HepG2 (cell line): ENCODE measurements at regions not wholly inside any gene's neighbourhood (a gene's known extent, or its start where the extent isn't known, plus 50 kb on each side); places are given as distances from the start of the nearest gene placed in this dataset.

Experiments
- ATAC-seq: fragments of 200-7000 bp; cut with Tn5 transposase; 3 replicates; pipeline ENCODE4 v1.9.1; 2020; ENCODE audit warnings: mild to moderate bottlenecking, moderate library complexity
- BruUV-seq: library from RNA; stranded (reverse); fragments of 400-500 nt; replicated peaks from 2 replicates; lab custom pipeline; 2021; lab: Mats Ljungman, UMichigan
- CTCF ChIA-PET: fragments of 300-600 bp; formaldehyde crosslinking; extraction: SDS; loops from one replicate; lab custom pipeline; 2021; ENCODE audit warnings: low total read pairs, inconsistent platforms, low intra/inter-chr PET ratio; lab: Yijun Ruan, JAX
- POLR2A ChIA-PET: fragments of 350-600 bp; sonication (Branson Sonifier 250); formaldehyde crosslinking; loops from one replicate; lab custom pipeline; 2020; ENCODE audit warnings: antibody characterized with exemption, inconsistent platforms; lab: Yijun Ruan, JAX
- DNase-seq: peaks from one replicate; pipeline ENCODE4 v3.0.0-alpha.2; 2015; ENCODE audit warnings: low spot score
- FAIRE-seq: peaks from 3 replicates; lab custom pipeline; 2011; peaks lifted over from hg19 to GRCh38; lab: Jason Lieb, UNC
- H2AFZ ChIP-seq: one replicate; pipeline ENCODE4 v1.6.1; 2011; ENCODE audit warnings: low read length, inconsistent platforms
- H3K27ac ChIP-seq: fragments of 300-600 bp; 3 replicates; pipeline ENCODE4 v1.8.0; 2011; ENCODE audit warnings: mixed run types, mild to moderate bottlenecking, mixed read lengths, low read length, inconsistent platforms; ENCODE audit not compliant: insufficient read depth; ENCODE audit errors: extremely low read length
- H3K27me3 ChIP-seq, 2 experiments: fragments of 200-600 bp in 1 of 2; 2 replicates in 1 of 2; 3 replicates in 1 of 2; pipeline versions ENCODE4 v1.6.0 to v1.8.0; 2011; ENCODE audit warnings: low read length in 2 of 2, mild to moderate bottlenecking in 2 of 2, moderate library complexity in 2 of 2, inconsistent platforms in 1 of 2; ENCODE audit not compliant: insufficient read depth in 2 of 2, control insufficient read depth in 1 of 2
- H3K36me3 ChIP-seq, 2 experiments: fragments of 200-600 bp in 1 of 2; replicated peaks in 1 of 2; 2 replicates in 1 of 2; 3 replicates in 1 of 2; pipeline versions ENCODE4 v1.5.1 to v1.8.0; 2011; ENCODE audit warnings: low read length in 2 of 2, inconsistent platforms in 1 of 2; ENCODE audit not compliant: insufficient read depth in 2 of 2, control insufficient read depth in 1 of 2
- H3K4me1 ChIP-seq: 2 replicates; pipeline ENCODE4 v1.5.1; 2012; ENCODE audit warnings: low read length, inconsistent platforms; ENCODE audit not compliant: insufficient read depth
- H3K4me2 ChIP-seq: 2 replicates; pipeline ENCODE4 v1.6.0; 2011; ENCODE audit warnings: low read depth, low read length, inconsistent platforms
- H3K4me3 ChIP-seq, 3 experiments: fragments of 200-600 bp in 1 of 3; sonication (generic), shearing (Covaris generic) in 1 of 3; replicated peaks in 1 of 3; 2 replicates each; pipeline ENCODE4 v1.5.1; 2011 to 2016; ENCODE audit warnings: low read length in 3 of 3, inconsistent platforms in 2 of 3, low read depth in 2 of 3, mild to moderate bottlenecking in 2 of 3, control low read depth in 1 of 3, mixed read lengths in 1 of 3; ENCODE audit not compliant: insufficient read depth in 1 of 3
- H3K79me2 ChIP-seq: one replicate; pipeline ENCODE4 v1.6.1; 2011; ENCODE audit warnings: low read length, inconsistent platforms; ENCODE audit not compliant: insufficient read depth
- H3K9ac ChIP-seq: 2 replicates; pipeline ENCODE4 v1.6.0; 2011; ENCODE audit warnings: mild to moderate bottlenecking, low read depth, low read length, inconsistent platforms; ENCODE audit not compliant: insufficient read depth
- H3K9me3 ChIP-seq: 2 replicates; pipeline ENCODE4 v1.5.1; 2012; ENCODE audit warnings: mild to moderate bottlenecking, low read length
- H4K20me1 ChIP-seq: 2 replicates; pipeline ENCODE4 v1.6.0; 2011; ENCODE audit warnings: inconsistent platforms, mild to moderate bottlenecking, low read length, moderate library complexity; ENCODE audit not compliant: insufficient read depth
- ADNP ChIP-seq: sonication (generic); formaldehyde crosslinking; IDR thresholded peaks from 2 replicates; pipeline ENCODE4 v1.4.0; 2020; ENCODE audit warnings: missing genetic modification reagents
- HOXA5 ChIP-seq: sonication (generic); formaldehyde crosslinking; IDR thresholded peaks from 2 replicates; pipeline ENCODE4 v1.4.0; 2020; ENCODE audit warnings: missing genetic modification reagents
- NKX3-1 ChIP-seq: sonication (generic); formaldehyde crosslinking; IDR thresholded peaks from 2 replicates; pipeline ENCODE4 v1.5.0; 2020; ENCODE audit warnings: missing genetic modification reagents
- SAP130 ChIP-seq: IDR thresholded peaks from 2 replicates; pipeline ENCODE4 v1.6.1; 2016; ENCODE audit warnings: low read depth
- TARDBP ChIP-seq: sonication (generic); formaldehyde crosslinking; IDR thresholded peaks from 2 replicates; pipeline ENCODE4 v1.8.0; 2022; ENCODE audit warnings: mild to moderate bottlenecking, missing genetic modification reagents
- ZBTB20 ChIP-seq: sonication (generic); formaldehyde crosslinking; IDR thresholded peaks from 2 replicates; pipeline ENCODE4 v1.8.1; 2023; ENCODE audit warnings: missing genetic modification reagents, low read depth, mild to moderate bottlenecking, borderline replicate concordance
- ZNF205 ChIP-seq: IDR thresholded peaks from 2 replicates; pipeline ENCODE4 v1.6.1; 2018; ENCODE audit warnings: missing biosample characterization, missing genetic modification reagents
- ZNF549 ChIP-seq: sonication (generic); formaldehyde crosslinking; IDR thresholded peaks from 2 replicates; pipeline ENCODE4 v1.5.0; 2020; ENCODE audit warnings: missing genetic modification reagents
- ZNF572 ChIP-seq: sonication (generic); formaldehyde crosslinking; IDR thresholded peaks from 2 replicates; pipeline ENCODE4 v1.5.1; 2020; ENCODE audit warnings: mild to moderate bottlenecking, missing genetic modification reagents
- ZNF720 ChIP-seq: sonication (generic); formaldehyde crosslinking; IDR thresholded peaks from 2 replicates; pipeline ENCODE4 v1.4.0; 2020; ENCODE audit warnings: missing genetic modification reagents
- ZSCAN29 ChIP-seq: sonication (generic); formaldehyde crosslinking; conservative IDR thresholded peaks from 2 replicates; pipeline ENCODE4 v1.4.0; 2020; ENCODE audit warnings: mild to moderate bottlenecking, missing genetic modification reagents
- WGBS: methylation state at CpG from one replicate; pipeline ENCODE4 v1.1.6; 2017; ENCODE audit warnings: low lambda C conversion rate; 5-methylcytosine and 5-hydroxymethylcytosine counted together
- in situ Hi-C: cut with HindIII; loops from 2 replicates; pipeline ENCODE4 v1.10.0; 2017; ENCODE audit warnings: low pct_unique_long_range_greater_than_20kb; ENCODE audit not compliant: extremely low pct_ligation_motif_present
- intact Hi-C: fragments of 100-400 bp; cut with micrococcal nuclease; formaldehyde crosslinking; loops from one replicate; pipeline ENCODE4 v1.10.0; 2022; ENCODE audit not compliant: unreplicated experiment
- TF ChIP-seq, protein P1 (sequence below): sonication (generic); formaldehyde crosslinking; IDR thresholded peaks from 2 replicates; pipeline ENCODE4 v1.5.0; 2020; ENCODE audit warnings: mild to moderate bottlenecking, low read depth, missing genetic modification reagents, borderline replicate concordance
- TF ChIP-seq, protein P2 (sequence below): sonication (generic); formaldehyde crosslinking; IDR thresholded peaks from 2 replicates; pipeline ENCODE4 v1.5.1; 2020; ENCODE audit warnings: mild to moderate bottlenecking, moderate library complexity, missing genetic modification reagents
- TF ChIP-seq, protein P3 (sequence below): sonication (generic); formaldehyde crosslinking; IDR thresholded peaks from 2 replicates; pipeline ENCODE4 v1.4.0; 2020; ENCODE audit warnings: missing genetic modification reagents
- TF ChIP-seq, protein P4 (sequence below): sonication (generic); formaldehyde crosslinking; IDR thresholded peaks from 2 replicates; pipeline ENCODE4 v1.5.0; 2020; ENCODE audit warnings: missing genetic modification reagents

DNA sequence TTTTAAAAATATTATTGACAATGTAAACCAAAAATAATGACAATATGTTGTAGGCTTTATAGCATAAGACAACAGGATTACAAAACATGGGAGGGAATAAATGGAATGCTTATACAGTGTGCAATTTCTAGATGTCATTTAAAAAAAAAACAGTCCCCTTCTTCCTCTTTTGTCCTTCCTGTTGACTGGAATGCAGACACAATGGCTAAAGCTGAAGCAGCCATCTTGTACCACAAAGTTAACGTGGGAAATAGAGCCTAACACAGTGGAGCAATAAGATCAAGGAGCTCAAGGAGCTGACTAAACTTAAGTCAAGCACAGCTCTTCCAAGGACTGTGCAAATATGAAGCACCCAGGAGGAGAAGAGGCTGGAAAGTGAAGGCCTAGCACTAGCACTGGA, 208.1 kb downstream of the ARHGAP12 start:
- no TSS peak for BruUV-seq
- H3K79me2 ChIP-seq: no peaks in the 10 kb centered on the region
- no peaks in the 10 kb centered on the region for H3K36me3 ChIP-seq
- DNase-seq: no peak
- no peak for FAIRE-seq
- no peak overlapping the region for H3K4me2 ChIP-seq
- 58% methylated on average over 1 of the region's 1 CpG for WGBS
- in situ Hi-C loops (no loop called here), intact Hi-C loops (no loop called here)
- H3K27me3 ChIP-seq: no peaks in the 10 kb centered on the region; a peak in 1 of 5 replicates
- H3K4me3 ChIP-seq: no peak overlapping the region
- no peaks in the 10 kb centered on the region for H4K20me1 ChIP-seq
- no peak for ATAC-seq
- no peak overlapping the region for H3K9ac ChIP-seq
- no peak overlapping the region for H3K27ac ChIP-seq
- CTCF ChIA-PET: no interaction called here
- TF ChIP-seq NKX3-1 (no peak), ZNF572 (CRISPR knock-in tag) (no peak), ZNF549 (CRISPR knock-in tag) (no peak), SAP130 (CRISPR knock-in tag) (no peak), ZNF205 (no peak), TARDBP (CRISPR knock-in tag) (no peak)
- TF ChIP-seq, protein P1, sequence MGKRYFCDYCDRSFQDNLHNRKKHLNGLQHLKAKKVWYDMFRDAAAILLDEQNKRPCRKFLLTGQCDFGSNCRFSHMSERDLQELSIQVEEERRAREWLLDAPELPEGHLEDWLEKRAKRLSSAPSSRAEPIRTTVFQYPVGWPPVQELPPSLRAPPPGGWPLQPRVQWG (CRISPR knock-in tag): no peak
- TF ChIP-seq, protein P2, sequence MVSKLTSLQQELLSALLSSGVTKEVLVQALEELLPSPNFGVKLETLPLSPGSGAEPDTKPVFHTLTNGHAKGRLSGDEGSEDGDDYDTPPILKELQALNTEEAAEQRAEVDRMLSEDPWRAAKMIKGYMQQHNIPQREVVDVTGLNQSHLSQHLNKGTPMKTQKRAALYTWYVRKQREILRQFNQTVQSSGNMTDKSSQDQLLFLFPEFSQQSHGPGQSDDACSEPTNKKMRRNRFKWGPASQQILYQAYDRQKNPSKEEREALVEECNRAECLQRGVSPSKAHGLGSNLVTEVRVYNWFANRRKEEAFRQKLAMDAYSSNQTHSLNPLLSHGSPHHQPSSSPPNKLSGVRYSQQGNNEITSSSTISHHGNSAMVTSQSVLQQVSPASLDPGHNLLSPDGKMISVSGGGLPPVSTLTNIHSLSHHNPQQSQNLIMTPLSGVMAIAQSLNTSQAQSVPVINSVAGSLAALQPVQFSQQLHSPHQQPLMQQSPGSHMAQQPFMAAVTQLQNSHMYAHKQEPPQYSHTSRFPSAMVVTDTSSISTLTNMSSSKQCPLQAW (CRISPR knock-in tag): no peak
- H3K9me3 ChIP-seq: no peaks in the 10 kb centered on the region
- H3K4me1 ChIP-seq: no peaks in the 10 kb centered on the region
- H2AFZ ChIP-seq: no peak overlapping the region
- POLR2A ChIA-PET: no interaction called here

DNA sequence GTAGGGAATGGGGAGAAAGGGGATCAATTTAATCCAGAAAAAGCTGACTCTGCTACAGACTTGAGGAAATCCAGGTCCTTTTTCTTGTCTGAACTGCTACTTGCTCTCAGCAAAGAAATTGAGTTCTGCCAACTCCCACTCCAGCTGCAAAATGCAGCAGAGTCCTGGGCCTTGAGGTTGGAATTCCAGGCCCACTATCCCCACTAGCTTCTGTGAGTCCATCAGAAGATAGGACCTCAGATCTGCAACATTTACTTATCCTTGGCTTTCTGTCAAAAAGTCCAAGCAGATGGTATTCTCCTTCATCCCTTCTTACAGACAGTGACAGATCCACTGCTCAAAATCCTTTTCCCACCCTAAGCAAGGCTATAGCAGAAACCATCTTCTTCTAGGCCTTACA, 219.2 kb downstream of the ARHGAP12 start:
- POLR2A ChIA-PET: no interaction called here
- H3K4me1 ChIP-seq: peaks cover 9% of the 10 kb centered on the region; the same call in 1 of the 2 replicates
- no peak overlapping the region for H3K9ac ChIP-seq
- peaks cover 6% of the 10 kb centered on the region; the same call in 1 of the 2 replicates for H3K9me3 ChIP-seq
- ATAC-seq (no peak), DNase-seq (no peak), FAIRE-seq (no peak)
- no peaks in the 10 kb centered on the region for H4K20me1 ChIP-seq
- H2AFZ ChIP-seq: no peak overlapping the region
- in situ Hi-C loops: no loop called here
- CTCF ChIA-PET: interaction anchor here (1.8 kb wide), 1 partner anchor 60 kb away, joined by 9 read pairs; no protein-coding TSS in a partner anchor
- no peaks in the 10 kb centered on the region for H3K79me2 ChIP-seq
- no TSS peak for BruUV-seq
- no peak overlapping the region for H3K27ac ChIP-seq
- intact Hi-C loops: loop anchor here (5.0 kb wide), 1 partner anchor 63 kb away; no protein-coding TSS in a partner anchor
- H3K4me2 ChIP-seq: no peak overlapping the region
- H3K36me3 ChIP-seq: no peaks in the 10 kb centered on the region
- no peaks in the 10 kb centered on the region for H3K27me3 ChIP-seq
- H3K4me3 ChIP-seq: no peak overlapping the region
- TF ChIP-seq, protein P3, sequence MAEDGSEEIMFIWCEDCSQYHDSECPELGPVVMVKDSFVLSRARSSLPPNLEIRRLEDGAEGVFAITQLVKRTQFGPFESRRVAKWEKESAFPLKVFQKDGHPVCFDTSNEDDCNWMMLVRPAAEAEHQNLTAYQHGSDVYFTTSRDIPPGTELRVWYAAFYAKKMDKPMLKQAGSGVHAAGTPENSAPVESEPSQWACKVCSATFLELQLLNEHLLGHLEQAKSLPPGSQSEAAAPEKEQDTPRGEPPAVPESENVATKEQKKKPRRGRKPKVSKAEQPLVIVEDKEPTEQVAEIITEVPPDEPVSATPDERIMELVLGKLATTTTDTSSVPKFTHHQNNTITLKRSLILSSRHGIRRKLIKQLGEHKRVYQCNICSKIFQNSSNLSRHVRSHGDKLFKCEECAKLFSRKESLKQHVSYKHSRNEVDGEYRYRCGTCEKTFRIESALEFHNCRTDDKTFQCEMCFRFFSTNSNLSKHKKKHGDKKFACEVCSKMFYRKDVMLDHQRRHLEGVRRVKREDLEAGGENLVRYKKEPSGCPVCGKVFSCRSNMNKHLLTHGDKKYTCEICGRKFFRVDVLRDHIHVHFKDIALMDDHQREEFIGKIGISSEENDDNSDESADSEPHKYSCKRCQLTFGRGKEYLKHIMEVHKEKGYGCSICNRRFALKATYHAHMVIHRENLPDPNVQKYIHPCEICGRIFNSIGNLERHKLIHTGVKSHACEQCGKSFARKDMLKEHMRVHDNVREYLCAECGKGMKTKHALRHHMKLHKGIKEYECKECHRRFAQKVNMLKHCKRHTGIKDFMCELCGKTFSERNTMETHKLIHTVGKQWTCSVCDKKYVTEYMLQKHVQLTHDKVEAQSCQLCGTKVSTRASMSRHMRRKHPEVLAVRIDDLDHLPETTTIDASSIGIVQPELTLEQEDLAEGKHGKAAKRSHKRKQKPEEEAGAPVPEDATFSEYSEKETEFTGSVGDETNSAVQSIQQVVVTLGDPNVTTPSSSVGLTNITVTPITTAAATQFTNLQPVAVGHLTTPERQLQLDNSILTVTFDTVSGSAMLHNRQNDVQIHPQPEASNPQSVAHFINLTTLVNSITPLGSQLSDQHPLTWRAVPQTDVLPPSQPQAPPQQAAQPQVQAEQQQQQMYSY (CRISPR knock-in tag): no peak
- TF ChIP-seq ZBTB20 (CRISPR knock-in tag) (no peak), ADNP (CRISPR knock-in tag) (no peak), ZSCAN29 (CRISPR knock-in tag) (no peak), ZNF720 (no peak), HOXA5 (CRISPR knock-in tag) (no peak)
- TF ChIP-seq, protein P4, sequence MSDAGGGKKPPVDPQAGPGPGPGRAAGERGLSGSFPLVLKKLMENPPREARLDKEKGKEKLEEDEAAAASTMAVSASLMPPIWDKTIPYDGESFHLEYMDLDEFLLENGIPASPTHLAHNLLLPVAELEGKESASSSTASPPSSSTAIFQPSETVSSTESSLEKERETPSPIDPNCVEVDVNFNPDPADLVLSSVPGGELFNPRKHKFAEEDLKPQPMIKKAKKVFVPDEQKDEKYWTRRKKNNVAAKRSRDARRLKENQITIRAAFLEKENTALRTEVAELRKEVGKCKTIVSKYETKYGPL (CRISPR knock-in tag): no peak
